ENCODE measurements at regions not wholly inside any gene's neighbourhood (a gene's known extent, or its start where the extent isn't known, plus 50 kb on each side); places are given as distances from the start of the nearest gene placed in this dataset.
"Not testable (repeated sequence)": the region's sequence is repeated elsewhere in the genome, so short reads cannot be mapped to it uniquely, and the experiment has no call there.

DNA sequence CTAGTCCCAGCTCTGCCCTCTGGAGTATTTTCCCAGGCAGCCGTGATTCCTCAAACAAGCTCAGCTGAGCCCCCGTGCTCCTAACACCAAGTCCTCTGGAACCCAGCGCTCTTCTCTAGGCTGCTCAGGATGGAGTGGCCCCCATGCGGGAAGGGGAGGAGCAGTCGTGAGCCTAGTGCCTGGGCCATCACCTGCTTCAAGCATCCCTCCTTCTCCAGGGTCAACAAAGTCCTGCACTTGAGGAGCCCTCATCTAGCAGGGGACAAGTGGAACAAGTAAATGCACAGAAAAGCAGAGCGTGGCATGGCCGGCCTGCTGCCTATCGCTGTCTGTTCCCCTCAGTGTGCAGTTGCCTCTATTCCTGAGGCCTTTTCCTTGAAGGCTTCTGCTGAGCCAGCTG is 168.6 kb downstream of the INHBB start:
- DNase-seq (ENCODE audit: low read depth, low spot score) = no peak
- TF ChIP-seq, protein P1, sequence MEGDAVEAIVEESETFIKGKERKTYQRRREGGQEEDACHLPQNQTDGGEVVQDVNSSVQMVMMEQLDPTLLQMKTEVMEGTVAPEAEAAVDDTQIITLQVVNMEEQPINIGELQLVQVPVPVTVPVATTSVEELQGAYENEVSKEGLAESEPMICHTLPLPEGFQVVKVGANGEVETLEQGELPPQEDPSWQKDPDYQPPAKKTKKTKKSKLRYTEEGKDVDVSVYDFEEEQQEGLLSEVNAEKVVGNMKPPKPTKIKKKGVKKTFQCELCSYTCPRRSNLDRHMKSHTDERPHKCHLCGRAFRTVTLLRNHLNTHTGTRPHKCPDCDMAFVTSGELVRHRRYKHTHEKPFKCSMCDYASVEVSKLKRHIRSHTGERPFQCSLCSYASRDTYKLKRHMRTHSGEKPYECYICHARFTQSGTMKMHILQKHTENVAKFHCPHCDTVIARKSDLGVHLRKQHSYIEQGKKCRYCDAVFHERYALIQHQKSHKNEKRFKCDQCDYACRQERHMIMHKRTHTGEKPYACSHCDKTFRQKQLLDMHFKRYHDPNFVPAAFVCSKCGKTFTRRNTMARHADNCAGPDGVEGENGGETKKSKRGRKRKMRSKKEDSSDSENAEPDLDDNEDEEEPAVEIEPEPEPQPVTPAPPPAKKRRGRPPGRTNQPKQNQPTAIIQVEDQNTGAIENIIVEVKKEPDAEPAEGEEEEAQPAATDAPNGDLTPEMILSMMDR (IDR thresholded peaks at IDR 0.05; ENCODE audit: low read depth, low read length) = no peak
- in situ Hi-C loops (cut with HindIII; ENCODE audit: low sequenced_read_pairs) = no loop called here
- H3K4me3 ChIP-seq (ENCODE audit: low read depth, low read length) = no peak overlapping the region

DNA sequence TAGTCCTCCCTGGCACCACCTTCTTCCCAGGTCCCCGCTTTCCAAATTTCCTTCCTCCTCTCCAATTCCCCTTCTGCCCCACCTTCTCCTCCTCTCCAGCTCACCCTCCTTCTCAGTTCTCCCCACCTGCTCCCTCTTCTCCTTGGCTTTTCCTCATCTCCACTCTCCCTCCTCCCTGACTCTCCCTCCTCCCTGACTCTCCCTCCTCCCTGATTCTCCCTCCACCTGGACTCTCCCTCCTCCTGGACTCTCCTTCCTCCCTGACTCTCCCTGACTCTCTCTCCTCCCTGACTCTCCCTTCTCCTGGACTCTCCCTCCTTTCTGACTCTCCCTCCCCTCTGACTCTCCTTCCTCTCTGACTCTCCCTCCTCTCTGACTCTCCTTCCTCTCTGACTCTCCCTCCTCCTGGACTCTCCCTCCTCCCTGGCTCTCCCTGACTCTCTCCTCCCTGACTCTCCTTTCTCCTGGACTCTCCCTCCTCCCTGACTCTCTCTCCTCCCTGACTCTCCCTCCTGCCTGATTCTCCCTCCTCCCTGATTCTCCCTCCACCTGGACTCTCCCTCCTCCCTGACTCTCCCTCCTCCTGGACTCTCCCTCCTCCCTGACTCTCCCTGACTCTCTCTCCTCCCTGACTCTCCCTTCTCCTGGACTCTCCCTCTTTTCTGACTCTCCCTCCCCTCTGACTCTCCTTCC is 169.3 kb downstream of the INHBB start:
- DNase-seq (ENCODE audit: low read depth, low spot score); H3K4me3 ChIP-seq (ENCODE audit: low read depth, low read length); in situ Hi-C loops (cut with HindIII; ENCODE audit: low sequenced_read_pairs): not testable (repeated sequence)

DNA sequence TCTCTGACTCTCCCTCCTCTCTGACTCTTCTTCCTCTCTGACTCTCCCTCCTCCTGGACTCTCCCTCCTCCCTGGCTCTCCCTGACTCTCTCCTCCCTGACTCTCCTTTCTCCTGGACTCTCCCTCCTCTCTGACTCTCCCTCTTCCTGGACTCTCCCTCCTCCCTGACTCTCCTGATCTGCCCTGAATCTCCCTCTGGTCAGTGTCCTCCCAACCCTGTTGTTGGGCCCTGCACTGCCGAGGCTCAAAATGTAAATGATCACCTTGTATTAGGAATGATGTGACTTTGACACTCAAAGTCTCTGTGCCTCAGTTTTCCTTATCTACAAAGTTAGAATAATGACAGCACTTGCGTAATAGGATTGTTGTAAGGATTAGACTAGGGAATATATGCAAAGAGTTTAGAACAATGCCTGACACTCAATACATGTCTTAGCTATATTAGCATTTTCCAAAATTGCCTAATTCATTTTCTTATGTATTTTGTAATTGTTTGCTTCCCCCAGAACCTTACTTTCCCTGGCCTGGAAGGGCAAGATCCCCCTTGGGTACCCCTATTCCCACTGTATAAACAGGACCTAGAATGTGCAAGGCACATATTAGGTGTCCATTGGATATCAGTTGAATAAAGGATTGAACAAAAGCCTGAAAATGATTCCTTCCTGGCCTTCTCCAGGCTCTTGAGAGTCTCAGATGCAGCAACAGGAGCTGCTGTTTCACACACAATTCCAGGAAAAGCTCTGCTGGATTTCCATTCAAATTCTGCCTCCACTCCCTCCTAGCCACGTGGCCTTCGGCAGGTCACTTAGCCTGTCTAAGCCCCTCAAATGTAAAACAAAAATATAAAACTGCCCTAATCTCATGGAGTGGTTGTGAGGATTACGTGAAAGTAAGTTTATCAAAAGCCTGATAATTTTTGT is 170.1 kb downstream of the INHBB start:
- TF ChIP-seq, protein P1 (IDR thresholded peaks at IDR 0.05; ENCODE audit: low read depth, low read length) = no peak
- no peak for DNase-seq (ENCODE audit: low read depth, low spot score)
- in situ Hi-C loops (cut with HindIII; ENCODE audit: low sequenced_read_pairs) = no loop called here
- H3K4me3 ChIP-seq (ENCODE audit: low read depth, low read length) = no peak overlapping the region

DNA sequence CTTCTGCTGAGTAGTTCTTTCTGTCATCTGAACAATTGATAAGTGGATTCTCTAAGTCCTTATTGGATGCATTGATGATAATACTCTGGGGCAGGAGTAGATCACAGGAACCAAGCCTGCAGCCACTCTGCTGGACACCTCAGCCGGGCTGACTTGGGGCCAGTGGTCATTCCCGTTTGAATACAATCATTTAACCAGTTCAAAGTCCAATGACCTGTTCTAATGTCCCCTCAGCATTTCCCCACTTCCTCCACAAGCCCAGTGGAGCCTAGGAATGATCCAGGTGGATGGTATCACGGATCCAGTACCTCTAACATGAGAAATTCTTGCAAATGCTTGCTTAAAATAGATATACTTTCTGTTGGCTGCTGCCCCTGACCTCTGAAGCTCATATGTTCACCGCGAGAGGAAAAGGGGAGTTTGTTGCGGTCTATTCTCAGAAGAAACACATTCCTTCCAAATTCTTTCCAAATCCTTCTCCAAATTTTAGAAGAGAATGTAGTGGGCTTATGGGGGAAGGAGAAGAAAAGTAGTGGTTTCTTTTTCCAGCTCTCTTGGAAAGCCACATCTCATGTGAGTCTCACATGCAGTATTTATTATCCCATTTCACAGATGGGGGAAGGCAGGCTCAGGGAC is 170.9 kb downstream of the INHBB start:
- TF ChIP-seq, protein P1 (IDR thresholded peaks at IDR 0.05; ENCODE audit: low read depth, low read length) = no peak
- in situ Hi-C loops (cut with HindIII; ENCODE audit: low sequenced_read_pairs) = no loop called here
- H3K4me3 ChIP-seq (ENCODE audit: low read depth, low read length) = no peak overlapping the region
- no peak for DNase-seq (ENCODE audit: low read depth, low spot score)

DNA sequence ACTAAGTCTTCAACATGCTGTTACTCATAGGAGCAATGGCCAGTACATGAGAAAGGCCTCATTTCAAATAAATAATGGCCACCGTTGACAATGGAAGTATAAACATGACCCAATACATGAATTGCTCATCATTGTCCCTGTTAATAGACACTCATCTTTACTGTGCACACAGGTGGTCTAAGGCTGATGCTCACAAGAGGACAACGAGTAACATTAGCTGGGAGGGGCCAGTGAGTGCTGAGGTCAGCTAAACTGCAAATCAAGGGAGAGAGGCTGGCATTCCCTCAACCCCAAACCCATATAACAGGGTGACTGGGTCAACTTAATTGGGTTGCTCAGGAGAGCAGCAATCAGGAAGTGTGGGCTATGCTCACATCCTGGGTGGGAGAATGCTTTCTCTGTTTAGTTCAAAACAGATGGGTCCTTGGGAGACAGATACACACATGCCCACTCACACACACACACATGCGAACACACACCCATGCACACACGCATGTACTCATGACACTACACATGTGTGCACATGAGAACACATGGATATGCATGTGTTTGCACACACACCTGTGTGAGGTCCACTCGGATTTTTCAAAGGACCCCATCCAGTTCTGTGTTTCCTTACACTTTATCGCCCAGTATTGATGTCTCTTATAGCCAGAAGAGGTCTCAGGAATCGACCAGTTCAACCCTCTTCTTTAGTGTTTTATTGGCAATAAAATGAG is 172.0 kb downstream of the INHBB start:
- H3K4me3 ChIP-seq (ENCODE audit: low read depth, low read length) = no peak overlapping the region
- TF ChIP-seq, protein P1 (IDR thresholded peaks at IDR 0.05; ENCODE audit: low read depth, low read length) = no peak
- DNase-seq (ENCODE audit: low read depth, low spot score) = no peak
- in situ Hi-C loops (cut with HindIII; ENCODE audit: low sequenced_read_pairs) = no loop called here

DNA sequence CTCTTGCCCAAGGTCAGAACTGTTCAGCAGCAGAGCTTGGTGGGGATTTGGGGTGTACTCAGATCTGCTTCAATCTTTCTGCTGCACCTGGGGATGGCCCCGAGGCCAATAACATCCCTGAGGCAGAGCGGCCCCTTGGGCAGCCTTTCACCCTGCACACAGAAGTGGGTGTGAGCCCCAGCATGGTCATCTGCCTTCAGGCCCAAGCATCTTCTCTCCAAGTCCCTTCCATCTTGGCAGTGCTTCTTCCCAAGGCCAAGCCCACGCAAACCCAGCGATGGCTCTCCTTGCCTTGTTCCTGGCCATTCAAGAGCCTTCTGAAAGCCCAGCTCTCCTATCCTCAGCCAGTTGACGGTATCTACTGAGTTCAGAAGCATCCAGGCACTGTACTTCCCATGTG is 172.9 kb downstream of the INHBB start:
- in situ Hi-C loops (cut with HindIII; ENCODE audit: low sequenced_read_pairs) = no loop called here
- TF ChIP-seq, protein P1 (IDR thresholded peaks at IDR 0.05; ENCODE audit: low read depth, low read length) = no peak
- H3K4me3 ChIP-seq (ENCODE audit: low read depth, low read length) = no peak overlapping the region
- DNase-seq (ENCODE audit: low read depth, low spot score) = no peak

All from astrocyte of the spinal cord (primary cell).